K562 (cell line): ENCODE measurements at regions not wholly inside any gene's neighbourhood (a gene's known extent, or its start where the extent isn't known, plus 50 kb on each side); places are given as distances from the start of the nearest gene placed in this dataset.

Experiments used
- BRD9 ChIP-seq: fragments of 450-650 bp; IDR thresholded peaks from 2 replicates; pipeline ENCODE4 v1.6.1; 2018; ENCODE audit warnings: low read depth; ENCODE audit not compliant: partially characterized antibody
- CHD4 ChIP-seq: fragments of 200-600 bp; sonication (generic); IDR thresholded peaks from 3 replicates; pipeline ENCODE4 v1.6.1; 2012; ENCODE audit warnings: low read depth, mild to moderate bottlenecking, mixed read lengths, low read length, inconsistent platforms; ENCODE audit not compliant: insufficient read depth, insufficient replicate concordance, poor library complexity, severe bottlenecking
- KDM1A ChIP-seq, 2 experiments: fragments of 450-650 bp; IDR thresholded peaks; 2 replicates each; pipeline ENCODE4 v1.6.1; 2016; ENCODE audit warnings: mild to moderate bottlenecking in 2 of 2
- KDM4B ChIP-seq, 2 experiments: fragments of 450-650 bp in 1 of 2; sonication (generic) in 1 of 2; IDR thresholded peaks; 2 replicates each; pipeline ENCODE4 v1.6.1; 2016 to 2017; ENCODE audit warnings: borderline replicate concordance in 2 of 2, antibody characterized with exemption in 1 of 2, low read depth in 1 of 2, mild to moderate bottlenecking in 1 of 2
- MTA3 ChIP-seq: fragments of 450-650 bp; formaldehyde crosslinking; IDR thresholded peaks from 2 replicates; pipeline ENCODE4 v1.6.1; 2017; ENCODE audit warnings: mild to moderate bottlenecking, borderline replicate concordance
- PHF8 ChIP-seq: fragments of 200-600 bp; sonication (generic); IDR thresholded peaks from 2 replicates; pipeline ENCODE4 v1.6.1; 2012; ENCODE audit warnings: mixed run types, mild to moderate bottlenecking, inconsistent platforms, low read length, moderate library complexity, borderline replicate concordance
- POLR2A ChIP-seq: fragments of 450-650 bp; conservative IDR thresholded peaks from 2 replicates; pipeline ENCODE4 v1.6.1; 2016
- ZFP30 ChIP-seq: fragments of 250-450 bp; sonication (Bioruptor Pico); IDR thresholded peaks from 2 replicates; pipeline ENCODE4 v1.8.0; 2022; ENCODE audit warnings: moderate library complexity, mild to moderate bottlenecking, inconsistent platforms, borderline replicate concordance
- ZNF277 ChIP-seq: fragments of 250-450 bp; sonication (Bioruptor Pico); IDR thresholded peaks from 2 replicates; pipeline ENCODE4 v1.8.0; 2022; ENCODE audit warnings: inconsistent platforms, mild to moderate bottlenecking, moderate library complexity, borderline replicate concordance
- TF ChIP-seq, protein P1 (sequence below): conservative IDR thresholded peaks from 2 replicates; pipeline ENCODE4 v1.6.1; 2011; ENCODE audit warnings: low read depth, mild to moderate bottlenecking, low read length; ENCODE audit not compliant: control insufficient read depth
- TF ChIP-seq, protein P2 (sequence below), 3 experiments: fragments of 200-800 bp in 1 of 3; fragments of 250-450 bp in 1 of 3; fragments of 450-650 bp in 1 of 3; sonication (Bioruptor Pico) in 1 of 3; sonication (Bioruptor generic) in 1 of 3; formaldehyde crosslinking in 1 of 3; IDR thresholded peaks; 2 replicates each; pipeline versions ENCODE4 v1.6.1 to v1.8.0; 2016 to 2022; ENCODE audit warnings: mild to moderate bottlenecking in 2 of 3, missing genetic modification characterization in 2 of 3, missing compliant biosample characterization in 1 of 3, moderate library complexity in 1 of 3
- TF ChIP-seq, protein P3 (sequence below): fragments of 450-650 bp; IDR thresholded peaks from 2 replicates; pipeline ENCODE4 v1.6.1; 2016; ENCODE audit warnings: mild to moderate bottlenecking

GRCh38 chr5:110055302-110055701, 365.6 kb downstream of the MAN2A1 start:
- no peak for TF ChIP-seq MTA3
- no peak for TF ChIP-seq ZNF277
- TF ChIP-seq KDM1A (IDR thresholded peaks at IDR 0.05) = no peak
- no peak for TF ChIP-seq POLR2A
- TF ChIP-seq PHF8 = no peak
- TF ChIP-seq, protein P1, sequence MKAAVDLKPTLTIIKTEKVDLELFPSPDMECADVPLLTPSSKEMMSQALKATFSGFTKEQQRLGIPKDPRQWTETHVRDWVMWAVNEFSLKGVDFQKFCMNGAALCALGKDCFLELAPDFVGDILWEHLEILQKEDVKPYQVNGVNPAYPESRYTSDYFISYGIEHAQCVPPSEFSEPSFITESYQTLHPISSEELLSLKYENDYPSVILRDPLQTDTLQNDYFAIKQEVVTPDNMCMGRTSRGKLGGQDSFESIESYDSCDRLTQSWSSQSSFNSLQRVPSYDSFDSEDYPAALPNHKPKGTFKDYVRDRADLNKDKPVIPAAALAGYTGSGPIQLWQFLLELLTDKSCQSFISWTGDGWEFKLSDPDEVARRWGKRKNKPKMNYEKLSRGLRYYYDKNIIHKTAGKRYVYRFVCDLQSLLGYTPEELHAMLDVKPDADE = no peak
- no peak for TF ChIP-seq ZFP30
- TF ChIP-seq, protein P2, sequence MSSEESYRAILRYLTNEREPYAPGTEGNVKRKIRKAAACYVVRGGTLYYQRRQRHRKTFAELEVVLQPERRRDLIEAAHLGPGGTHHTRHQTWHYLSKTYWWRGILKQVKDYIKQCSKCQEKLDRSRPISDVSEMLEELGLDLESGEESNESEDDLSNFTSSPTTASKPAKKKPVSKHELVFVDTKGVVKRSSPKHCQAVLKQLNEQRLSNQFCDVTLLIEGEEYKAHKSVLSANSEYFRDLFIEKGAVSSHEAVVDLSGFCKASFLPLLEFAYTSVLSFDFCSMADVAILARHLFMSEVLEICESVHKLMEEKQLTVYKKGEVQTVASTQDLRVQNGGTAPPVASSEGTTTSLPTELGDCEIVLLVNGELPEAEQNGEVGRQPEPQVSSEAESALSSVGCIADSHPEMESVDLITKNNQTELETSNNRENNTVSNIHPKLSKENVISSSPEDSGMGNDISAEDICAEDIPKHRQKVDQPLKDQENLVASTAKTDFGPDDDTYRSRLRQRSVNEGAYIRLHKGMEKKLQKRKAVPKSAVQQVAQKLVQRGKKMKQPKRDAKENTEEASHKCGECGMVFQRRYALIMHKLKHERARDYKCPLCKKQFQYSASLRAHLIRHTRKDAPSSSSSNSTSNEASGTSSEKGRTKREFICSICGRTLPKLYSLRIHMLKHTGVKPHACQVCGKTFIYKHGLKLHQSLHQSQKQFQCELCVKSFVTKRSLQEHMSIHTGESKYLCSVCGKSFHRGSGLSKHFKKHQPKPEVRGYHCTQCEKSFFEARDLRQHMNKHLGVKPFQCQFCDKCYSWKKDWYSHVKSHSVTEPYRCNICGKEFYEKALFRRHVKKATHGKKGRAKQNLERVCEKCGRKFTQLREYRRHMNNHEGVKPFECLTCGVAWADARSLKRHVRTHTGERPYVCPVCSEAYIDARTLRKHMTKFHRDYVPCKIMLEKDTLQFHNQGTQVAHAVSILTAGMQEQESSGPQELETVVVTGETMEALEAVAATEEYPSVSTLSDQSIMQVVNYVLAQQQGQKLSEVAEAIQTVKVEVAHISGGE (CRISPR knock-in tag; IDR thresholded peaks at IDR 0.05) = no peak
- no peak for TF ChIP-seq KDM4B (IDR thresholded peaks at IDR 0.05; ENCODE audit: borderline replicate concordance in 2 of 2, low read depth in 1 of 2)
- no peak for TF ChIP-seq BRD9
- TF ChIP-seq CHD4 = no peak
- TF ChIP-seq, protein P3, sequence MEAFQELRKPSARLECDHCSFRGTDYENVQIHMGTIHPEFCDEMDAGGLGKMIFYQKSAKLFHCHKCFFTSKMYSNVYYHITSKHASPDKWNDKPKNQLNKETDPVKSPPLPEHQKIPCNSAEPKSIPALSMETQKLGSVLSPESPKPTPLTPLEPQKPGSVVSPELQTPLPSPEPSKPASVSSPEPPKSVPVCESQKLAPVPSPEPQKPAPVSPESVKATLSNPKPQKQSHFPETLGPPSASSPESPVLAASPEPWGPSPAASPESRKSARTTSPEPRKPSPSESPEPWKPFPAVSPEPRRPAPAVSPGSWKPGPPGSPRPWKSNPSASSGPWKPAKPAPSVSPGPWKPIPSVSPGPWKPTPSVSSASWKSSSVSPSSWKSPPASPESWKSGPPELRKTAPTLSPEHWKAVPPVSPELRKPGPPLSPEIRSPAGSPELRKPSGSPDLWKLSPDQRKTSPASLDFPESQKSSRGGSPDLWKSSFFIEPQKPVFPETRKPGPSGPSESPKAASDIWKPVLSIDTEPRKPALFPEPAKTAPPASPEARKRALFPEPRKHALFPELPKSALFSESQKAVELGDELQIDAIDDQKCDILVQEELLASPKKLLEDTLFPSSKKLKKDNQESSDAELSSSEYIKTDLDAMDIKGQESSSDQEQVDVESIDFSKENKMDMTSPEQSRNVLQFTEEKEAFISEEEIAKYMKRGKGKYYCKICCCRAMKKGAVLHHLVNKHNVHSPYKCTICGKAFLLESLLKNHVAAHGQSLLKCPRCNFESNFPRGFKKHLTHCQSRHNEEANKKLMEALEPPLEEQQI = no peak
